ENCODE measurements at regions not wholly inside any gene's neighbourhood (a gene's known extent, or its start where the extent isn't known, plus 50 kb on each side); places are given as distances from the start of the nearest gene placed in this dataset.

GRCh38 chr14:97445367-97445766, 648.2 kb downstream of the VRK1 start:
- no peak for DNase-seq (ENCODE audit: low read depth)

- no peak for DNase-seq (ENCODE audit: low read depth)
Measured at GRCh38 chr14:97446087-97446486, 648.9 kb downstream of the VRK1 start.

- DNase-seq (ENCODE audit: low read depth): no peak
Measured at GRCh38 chr14:97452314-97452713, 655.1 kb downstream of the VRK1 start.

GRCh38 chr14:97453991-97454390, 656.8 kb downstream of the VRK1 start:
- DNase-seq (ENCODE audit: low read depth): no peak

GRCh38 chr14:97456462-97456861, 659.3 kb downstream of the VRK1 start:
- no peak for DNase-seq (ENCODE audit: low read depth)

GRCh38 chr14:97456958-97457357, 659.8 kb downstream of the VRK1 start:
- DNase-seq (ENCODE audit: low read depth): no peak

- no peak for DNase-seq (ENCODE audit: low read depth)
Measured at GRCh38 chr14:97457575-97458085, 660.4 kb downstream of the VRK1 start.

- DNase-seq (ENCODE audit: low read depth): no peak
Measured at GRCh38 chr14:97458255-97458654, 661.1 kb downstream of the VRK1 start.

- DNase-seq (ENCODE audit: low read depth): no peak
Measured at GRCh38 chr14:97458661-97459579, 661.7 kb downstream of the VRK1 start.

GRCh38 chr14:97462081-97462480, 664.9 kb downstream of the VRK1 start:
- no peak for DNase-seq (ENCODE audit: low read depth)

GRCh38 chr14:97468220-97468619, 671.0 kb downstream of the VRK1 start:
- no peak for DNase-seq (ENCODE audit: low read depth)

GRCh38 chr14:97477353-97477752, 680.2 kb downstream of the VRK1 start:
- DNase-seq (ENCODE audit: low read depth): no peak

GRCh38 chr14:97485201-97485600, 688.0 kb downstream of the VRK1 start:
- DNase-seq (ENCODE audit: low read depth): no peak

GRCh38 chr14:97486601-97487120, 689.5 kb downstream of the VRK1 start:
- no peak for DNase-seq (ENCODE audit: low read depth)

GRCh38 chr14:97489750-97490149, 692.6 kb downstream of the VRK1 start:
- DNase-seq (ENCODE audit: low read depth): no peak

- DNase-seq (ENCODE audit: low read depth): no peak
Measured at GRCh38 chr14:97490521-97491070, 693.4 kb downstream of the VRK1 start.

GRCh38 chr14:97491697-97492096, 694.5 kb downstream of the VRK1 start:
- no peak for DNase-seq (ENCODE audit: low read depth)

GRCh38 chr14:97499790-97500481, 702.8 kb downstream of the VRK1 start:
- DNase-seq (ENCODE audit: low read depth): no peak

GRCh38 chr14:97506626-97507025, 709.4 kb downstream of the VRK1 start:
- no peak for DNase-seq (ENCODE audit: low read depth)

GRCh38 chr14:97513891-97514290, 716.7 kb downstream of the VRK1 start:
- DNase-seq (ENCODE audit: low read depth): no peak

GRCh38 chr14:97517566-97518234, 720.5 kb downstream of the VRK1 start:
- DNase-seq (ENCODE audit: low read depth): no peak

GRCh38 chr14:97523936-97524335, 726.8 kb downstream of the VRK1 start:
- DNase-seq (ENCODE audit: low read depth): no peak

Measured in HS-5 (cell line).